Sigmoid colon (tissue), 4 donors: ENCODE measurements at regions not wholly inside any gene's neighbourhood (a gene's known extent, or its start where the extent isn't known, plus 50 kb on each side); places are given as distances from the start of the nearest gene placed in this dataset.

Experiments
- EP300 ChIP-seq, 4 donors: sonication (generic); formaldehyde crosslinking; IDR thresholded peaks; one replicate each; pipeline ENCODE4 v1.6.1; 2017; ENCODE audit warnings: antibody characterized with exemption in 4 of 4
- TF ChIP-seq, protein P1 (sequence below), 4 experiments: fragments of 450-650 bp in 3 of 4; fragments of 200-600 bp in 1 of 4; IDR thresholded peaks; one replicate each; pipeline ENCODE4 v1.5.1; 2016 to 2019; ENCODE audit warnings: antibody characterized with exemption in 4 of 4, mild to moderate bottlenecking in 3 of 4, moderate library complexity in 2 of 4

DNA sequence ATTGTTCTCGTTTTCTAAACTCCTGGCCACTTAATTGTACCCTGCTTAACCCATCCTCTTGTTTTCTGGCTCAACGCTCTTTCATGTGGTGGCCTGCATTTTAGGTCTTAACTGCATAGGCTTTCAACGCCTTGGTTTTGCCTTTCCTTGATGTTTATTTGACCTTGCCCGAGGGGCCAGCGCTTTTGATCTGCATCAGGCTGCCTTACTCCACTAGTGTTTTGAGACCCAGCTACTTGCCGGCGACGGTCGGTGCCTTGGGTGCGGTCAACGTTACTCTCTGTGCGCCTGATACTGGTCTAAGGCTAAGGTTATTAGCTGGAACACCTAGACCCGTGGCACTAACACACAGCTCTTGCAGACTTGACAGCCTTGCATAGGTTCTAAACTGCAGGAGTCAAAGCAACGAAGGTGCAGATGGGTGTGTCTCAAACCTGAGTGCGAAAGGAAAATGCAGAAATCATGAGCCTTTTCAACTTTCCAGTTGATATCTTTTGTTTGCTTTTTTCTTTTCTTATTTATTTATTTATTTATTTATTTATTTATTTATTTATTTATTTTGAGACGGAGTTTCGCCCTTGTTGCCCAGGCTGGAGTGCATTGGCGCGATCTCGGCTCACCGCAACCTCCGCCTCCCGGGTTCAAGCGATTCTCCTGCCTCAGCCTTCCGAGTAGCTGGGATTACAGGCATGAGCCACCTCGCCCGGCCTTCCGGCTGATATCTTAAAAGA lies 138.8 kb downstream of the HFE start:
- TF ChIP-seq EP300 (IDR thresholded peaks at IDR 0.05): no peak
- TF ChIP-seq, protein P1, sequence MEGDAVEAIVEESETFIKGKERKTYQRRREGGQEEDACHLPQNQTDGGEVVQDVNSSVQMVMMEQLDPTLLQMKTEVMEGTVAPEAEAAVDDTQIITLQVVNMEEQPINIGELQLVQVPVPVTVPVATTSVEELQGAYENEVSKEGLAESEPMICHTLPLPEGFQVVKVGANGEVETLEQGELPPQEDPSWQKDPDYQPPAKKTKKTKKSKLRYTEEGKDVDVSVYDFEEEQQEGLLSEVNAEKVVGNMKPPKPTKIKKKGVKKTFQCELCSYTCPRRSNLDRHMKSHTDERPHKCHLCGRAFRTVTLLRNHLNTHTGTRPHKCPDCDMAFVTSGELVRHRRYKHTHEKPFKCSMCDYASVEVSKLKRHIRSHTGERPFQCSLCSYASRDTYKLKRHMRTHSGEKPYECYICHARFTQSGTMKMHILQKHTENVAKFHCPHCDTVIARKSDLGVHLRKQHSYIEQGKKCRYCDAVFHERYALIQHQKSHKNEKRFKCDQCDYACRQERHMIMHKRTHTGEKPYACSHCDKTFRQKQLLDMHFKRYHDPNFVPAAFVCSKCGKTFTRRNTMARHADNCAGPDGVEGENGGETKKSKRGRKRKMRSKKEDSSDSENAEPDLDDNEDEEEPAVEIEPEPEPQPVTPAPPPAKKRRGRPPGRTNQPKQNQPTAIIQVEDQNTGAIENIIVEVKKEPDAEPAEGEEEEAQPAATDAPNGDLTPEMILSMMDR (IDR thresholded peaks at IDR 0.05): no peak
